ENCODE measurements at regions not wholly inside any gene's neighbourhood (a gene's known extent, or its start where the extent isn't known, plus 50 kb on each side); places are given as distances from the start of the nearest gene placed in this dataset.
"Not testable (repeated sequence)": the region's sequence is repeated elsewhere in the genome, so short reads cannot be mapped to it uniquely, and the experiment has no call there.

DNA sequence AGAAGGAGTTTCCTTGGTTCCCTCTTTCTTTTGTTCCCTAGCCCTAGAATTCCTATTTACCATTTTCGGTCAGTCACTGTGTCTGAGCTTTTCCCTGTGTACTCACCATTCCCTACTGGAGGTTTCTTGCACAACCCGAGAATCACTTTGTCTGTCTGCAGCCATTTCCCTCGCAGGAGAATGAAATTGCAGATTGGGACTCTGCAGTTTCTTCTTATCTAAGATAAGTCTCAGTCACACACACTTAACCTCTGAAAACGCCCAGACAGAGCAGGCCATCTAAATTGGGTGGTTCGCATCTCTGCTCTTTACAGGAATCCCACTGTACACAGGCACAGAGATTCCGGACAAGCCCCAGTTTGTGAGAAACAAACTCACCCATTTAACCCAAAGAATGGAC lies 58.6 kb upstream of the CNTNAP2 start:
- no peak for DNase-seq (ENCODE audit: low read depth)

DNA sequence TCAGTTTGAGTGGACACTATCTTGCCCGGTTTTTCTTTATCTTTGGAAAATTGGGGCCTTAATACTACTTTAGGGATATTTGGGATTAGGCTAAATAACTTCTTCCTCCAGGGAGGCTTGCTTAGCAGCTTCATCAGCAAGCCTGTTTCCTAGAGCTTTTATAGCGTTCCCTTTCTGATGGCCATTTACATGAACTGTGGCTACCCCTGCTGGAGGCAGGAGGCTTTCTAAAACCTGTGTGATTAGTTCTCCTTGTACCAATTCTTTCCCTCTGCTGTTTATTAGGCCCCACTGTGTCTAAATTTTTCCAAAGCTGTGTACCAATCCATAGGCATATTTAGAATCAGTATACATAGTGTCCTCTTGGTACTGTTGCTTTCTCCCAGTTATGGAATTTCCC lies 61.7 kb upstream of the CNTNAP2 start:
- DNase-seq (ENCODE audit: low read depth): no peak

DNA sequence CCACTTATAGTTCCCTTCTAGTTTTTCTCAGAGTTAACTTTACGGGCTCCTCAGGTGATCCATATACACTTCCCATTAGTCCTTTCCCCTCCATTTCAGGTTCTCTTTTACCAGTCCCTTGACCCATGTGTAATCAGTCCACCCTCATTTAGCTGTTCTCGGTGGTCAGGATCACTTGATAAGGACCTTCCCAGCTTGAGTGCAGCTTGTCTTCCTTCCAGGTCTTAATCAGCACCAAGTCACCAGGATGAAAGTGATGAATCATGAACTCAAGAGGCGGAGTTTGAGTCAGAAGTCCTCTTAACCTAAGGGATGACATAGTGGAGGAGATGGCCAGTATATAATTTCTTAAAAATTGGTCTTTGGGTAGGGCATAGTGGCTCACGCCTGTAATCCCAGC lies 63.1 kb upstream of the CNTNAP2 start:
- no peak for DNase-seq (ENCODE audit: low read depth)

DNA sequence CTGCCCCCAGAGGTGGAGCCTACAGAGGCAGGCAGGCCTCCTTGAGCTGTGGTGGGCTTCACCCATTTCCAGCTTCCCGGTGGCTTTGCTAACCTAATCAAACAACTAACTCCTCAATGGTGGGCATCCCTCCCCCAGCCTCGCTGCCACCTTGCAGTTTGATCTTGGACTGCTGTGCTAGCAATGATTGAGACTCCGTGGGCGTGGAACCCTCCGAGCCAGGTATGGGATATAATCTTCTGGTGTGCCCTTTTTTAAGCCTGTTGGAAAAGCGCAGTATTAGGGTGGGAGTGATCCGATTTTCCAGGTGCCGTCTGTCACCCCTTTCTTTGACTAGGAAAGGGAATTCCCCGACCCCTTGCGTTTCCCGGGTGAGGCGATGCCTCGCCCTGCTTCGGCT lies 73.3 kb upstream of the CNTNAP2 start:
- not testable (repeated sequence) for DNase-seq (ENCODE audit: low read depth)

DNA sequence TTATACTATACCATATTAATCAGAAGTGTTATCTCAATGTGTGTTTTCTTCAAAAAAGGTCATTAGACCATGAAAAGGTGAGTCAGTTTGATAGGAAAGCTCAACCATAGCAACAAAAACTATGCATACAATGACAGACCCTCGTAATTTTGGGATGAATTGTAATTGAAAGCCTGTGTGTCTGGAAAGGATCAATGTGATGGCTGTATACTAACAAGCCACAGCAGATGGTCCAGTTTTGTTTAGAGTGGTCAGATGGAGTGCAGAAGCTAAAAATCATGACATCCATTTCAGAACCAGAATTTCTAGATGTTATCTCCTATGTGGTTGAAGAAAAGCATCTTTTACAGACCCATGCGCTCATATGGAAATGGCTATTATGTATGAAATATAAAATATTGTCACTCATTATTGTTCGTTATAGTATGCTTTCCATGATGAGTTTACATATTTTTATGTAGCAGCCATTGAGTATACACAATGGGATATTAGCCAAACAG lies 88.3 kb upstream of the CNTNAP2 start:
- DNase-seq (ENCODE audit: low read depth): no peak

DNA sequence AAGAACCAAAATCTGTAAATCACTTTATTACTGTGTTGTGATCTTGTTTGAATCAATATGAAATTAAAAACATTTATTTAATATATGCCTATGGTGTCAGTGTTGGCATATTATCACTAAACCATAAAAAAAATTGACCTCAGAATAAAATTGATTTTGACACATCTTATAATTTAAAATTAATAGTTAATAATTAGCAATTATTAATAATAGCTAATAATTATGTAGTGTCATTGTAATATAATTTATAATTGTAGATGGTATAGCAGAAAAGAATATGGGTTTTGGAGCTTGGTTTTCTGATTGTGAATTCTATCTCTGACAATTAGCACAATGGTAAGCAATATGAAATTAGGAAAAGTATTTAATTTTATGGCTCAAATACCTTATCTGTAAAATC lies 89.4 kb upstream of the CNTNAP2 start:
- no peak for DNase-seq (ENCODE audit: low read depth)

DNA sequence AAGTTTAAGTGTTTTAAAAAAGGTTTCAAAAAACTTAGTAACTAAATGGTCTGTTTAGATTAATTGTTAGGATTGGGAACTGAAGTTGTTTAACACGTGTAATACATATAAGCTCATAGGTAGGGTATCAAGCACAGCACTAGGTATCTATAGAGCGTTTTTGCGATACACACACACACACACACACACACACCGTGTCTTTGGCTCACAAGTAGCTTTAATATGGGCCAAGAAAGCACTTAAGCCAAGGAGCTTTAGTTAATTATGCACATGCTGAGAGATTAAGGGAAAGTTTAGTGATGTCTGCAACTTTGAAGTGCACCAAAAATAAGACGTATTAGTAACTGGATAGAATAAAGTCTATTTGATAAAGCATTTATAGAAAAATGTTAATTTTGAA lies 93.8 kb upstream of the CNTNAP2 start:
- DNase-seq (ENCODE audit: low read depth): no peak

DNA sequence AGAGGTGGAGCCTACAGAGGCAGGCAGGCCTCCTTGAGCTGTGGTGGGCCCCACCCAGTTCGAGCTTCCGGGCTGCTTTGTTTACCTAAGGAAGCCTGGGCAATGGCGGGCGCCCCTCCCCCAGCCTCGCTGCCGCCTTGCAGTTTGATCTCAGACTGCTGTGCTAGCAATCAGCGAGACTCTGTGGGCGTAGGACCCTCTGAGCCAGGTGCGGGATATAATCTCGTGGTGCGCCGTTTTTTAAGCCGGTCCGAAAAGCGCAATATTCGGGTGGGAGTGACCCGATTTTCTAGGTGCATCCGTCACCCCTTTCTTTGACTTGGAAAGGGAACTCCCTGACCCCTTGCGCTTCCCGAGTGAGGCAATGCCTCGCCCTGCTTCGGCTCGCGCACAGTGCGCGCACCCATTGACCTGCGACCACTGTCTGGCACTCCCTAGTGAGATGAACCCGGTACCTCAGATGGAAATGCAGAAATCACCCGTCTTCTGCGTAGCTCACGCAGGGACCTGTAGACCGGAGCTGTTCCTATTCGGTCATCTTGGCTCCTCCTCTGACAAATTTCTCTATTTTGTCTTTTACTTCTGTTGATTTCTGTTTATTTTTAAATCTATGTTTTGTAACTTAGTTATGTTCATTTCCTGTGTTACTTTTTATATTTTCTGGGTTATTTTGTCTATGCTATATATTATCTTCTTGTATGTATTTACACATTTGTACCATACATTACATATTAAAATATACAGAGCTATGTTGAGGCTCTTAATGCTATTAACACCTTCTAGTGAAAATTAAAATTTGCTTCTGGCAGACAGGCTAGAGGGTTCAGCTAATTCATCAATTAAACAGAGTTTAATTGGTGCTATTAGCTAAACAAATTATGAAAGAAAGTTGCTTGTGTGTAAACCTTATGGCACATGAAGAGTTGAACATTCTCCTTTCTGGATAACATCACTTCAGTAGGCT lies 97.3 kb upstream of the CNTNAP2 start:
- not testable (repeated sequence) for DNase-seq (ENCODE audit: low read depth)

DNA sequence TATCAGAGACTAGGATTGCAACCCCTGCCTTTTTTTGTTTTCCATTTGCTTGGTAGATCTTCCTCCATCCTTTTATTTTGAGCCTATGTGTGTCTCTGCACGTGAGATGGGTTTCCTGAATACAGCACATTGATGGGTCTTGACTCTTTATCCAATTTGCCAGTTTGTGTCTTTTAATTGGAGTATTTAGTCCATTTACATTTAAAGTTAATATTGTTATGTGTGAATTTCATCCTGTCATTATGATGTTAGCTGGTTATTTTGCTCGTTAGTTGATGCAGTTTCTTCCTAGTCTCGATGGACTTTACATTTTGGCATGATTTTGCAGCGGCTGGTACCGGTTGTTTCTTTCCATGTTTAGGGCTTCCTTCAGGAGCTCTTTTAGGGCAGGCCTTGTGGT lies 99.2 kb upstream of the CNTNAP2 start:
- DNase-seq (ENCODE audit: low read depth): not testable (repeated sequence)

DNA sequence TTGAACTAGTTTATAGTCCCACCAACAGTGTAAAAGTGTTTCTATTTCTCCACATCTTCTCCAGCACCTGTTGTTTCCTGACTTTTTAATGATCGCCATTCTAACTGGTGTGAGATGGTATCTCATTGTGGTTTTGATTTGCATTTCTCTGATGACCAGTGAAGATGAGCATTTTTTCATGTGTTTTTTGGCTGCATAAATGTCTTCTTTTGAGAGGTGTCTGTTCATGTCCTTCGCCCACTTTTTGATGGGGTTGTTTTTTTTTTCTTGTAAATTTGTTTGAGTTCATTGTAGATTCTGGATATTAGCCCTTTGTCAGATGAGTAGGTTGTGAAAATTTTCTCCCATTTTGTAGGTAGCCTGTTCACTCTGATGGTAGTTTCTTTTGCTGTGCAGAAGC lies 102.4 kb upstream of the CNTNAP2 start:
- DNase-seq (ENCODE audit: low read depth): not testable (repeated sequence)

DNA sequence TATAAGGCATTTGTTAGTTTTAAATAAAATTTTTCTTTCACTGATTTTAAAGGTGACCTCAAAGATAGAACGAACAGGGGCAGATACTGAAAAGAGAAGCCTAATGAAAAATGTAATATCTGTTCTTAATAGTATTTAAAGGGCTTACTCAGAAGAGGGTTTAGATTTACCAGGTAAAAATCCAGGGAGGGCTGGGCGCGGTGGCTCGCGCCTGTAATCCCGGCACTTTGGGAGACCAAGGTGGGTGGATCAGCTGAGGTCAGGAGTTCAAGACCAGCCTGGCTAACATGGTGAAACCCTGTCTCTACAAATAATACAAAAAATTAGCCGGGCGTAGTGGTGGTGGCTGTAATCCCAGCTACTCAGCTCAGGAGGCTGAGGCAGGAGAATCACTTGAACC lies 108.3 kb upstream of the CNTNAP2 start:
- no peak for DNase-seq (ENCODE audit: low read depth)

DNA sequence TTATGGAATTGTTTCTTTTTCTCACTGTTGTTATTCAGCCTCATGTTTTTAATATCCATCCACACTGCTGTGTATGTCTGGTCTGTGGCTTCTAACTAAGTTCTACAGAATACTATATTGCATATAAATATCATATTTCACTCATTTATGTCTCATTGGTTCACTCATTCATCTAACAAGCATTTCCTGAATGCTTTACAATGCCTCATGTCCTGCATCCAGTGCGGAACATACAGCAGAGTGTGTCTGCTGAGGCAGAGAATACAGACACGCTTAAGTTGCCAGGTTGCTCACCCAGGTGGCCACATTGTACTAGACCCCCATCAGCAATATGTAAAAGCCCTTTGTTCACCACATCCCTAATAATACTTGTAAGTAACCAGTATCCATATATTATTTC lies 111.8 kb upstream of the CNTNAP2 start:
- no peak for DNase-seq (ENCODE audit: low read depth)

DNA sequence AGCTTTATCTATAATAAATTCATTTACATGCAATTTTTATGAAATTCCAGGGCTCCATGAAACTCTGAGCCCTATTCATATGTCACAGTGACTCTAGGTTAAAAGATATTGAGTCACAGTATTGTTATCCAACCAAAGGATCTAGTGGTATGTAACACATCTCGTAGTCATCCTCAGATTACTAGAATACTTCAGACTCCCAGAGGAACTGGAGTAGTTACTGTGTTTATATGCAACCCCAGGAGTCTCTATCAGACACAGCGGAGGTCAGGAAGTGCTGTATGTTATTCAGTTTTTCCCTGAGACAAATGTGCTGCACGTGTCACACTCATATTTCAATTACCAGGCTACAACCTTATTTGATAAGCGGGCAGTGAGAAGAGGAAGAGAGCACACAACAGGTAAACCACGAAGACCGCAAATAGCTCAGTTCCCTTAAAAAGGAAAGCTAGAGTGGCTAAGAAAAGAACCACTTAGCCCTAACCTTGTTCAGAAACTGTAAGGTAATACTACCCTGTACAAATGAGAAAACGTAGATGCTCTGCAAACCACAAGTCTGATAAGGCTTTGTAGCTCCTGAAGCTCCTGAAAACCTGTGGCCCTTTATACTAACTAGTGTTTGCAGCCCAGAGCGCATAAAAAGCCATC lies 114.0 kb upstream of the CNTNAP2 start:
- no peak for DNase-seq (ENCODE audit: low read depth)

DNA sequence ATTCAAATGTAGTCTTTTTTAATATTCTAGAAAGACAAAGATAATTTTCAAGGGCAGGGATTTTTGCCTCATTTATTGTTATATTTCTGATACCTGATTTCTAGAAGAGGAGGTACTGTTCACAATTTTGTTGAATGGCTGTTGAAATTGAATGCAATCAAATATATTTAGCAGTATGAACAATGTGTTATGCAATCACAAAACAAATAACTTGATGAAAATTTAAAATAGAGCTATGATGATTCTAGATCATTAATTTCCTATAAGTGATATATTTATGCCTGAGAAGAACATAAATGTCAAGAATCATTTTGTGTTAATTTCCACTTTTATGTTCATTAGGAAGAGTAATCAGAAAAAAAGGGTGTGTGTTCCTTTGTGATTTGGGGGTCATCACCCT lies 114.6 kb upstream of the CNTNAP2 start:
- DNase-seq (ENCODE audit: low read depth): no peak

DNA sequence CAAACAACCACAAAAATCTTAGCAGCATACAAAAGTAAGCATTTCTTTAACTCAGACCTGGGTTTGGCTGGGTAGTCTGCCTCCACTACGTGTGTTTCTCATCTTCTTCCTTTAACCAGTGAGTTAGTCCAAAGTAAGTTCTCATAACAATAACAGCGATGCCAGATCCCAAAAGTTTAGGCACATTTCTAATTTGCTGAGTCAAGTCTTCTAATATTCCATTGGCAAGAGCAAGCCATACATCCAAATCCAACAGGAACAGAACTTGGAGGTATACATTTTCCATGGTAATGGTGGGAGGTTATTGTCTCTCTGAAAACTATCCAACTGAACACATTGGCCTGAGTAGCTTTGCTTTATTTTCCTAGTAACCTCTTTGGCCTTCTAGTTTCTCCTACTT lies 115.7 kb upstream of the CNTNAP2 start:
- no peak for DNase-seq (ENCODE audit: low read depth)

DNA sequence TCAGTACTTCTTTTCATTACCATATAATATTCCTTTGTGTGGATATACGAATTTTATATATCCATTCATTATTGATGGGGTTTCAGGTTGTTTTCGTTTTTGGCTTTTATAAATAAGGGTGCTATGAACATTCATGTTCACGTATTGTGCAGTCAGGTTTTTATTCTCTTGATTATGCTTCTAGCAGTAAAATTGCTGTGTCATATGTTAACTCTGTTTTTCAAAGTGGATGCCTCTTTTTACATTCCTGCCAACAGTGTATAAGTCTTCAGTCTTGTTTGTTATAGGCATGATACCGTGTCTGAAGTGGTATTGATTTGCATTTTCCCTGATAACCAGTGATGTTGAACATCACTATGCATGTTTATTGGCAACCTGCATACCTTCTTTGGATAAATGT lies 127.1 kb upstream of the CNTNAP2 start:
- DNase-seq (ENCODE audit: low read depth): no peak

DNA sequence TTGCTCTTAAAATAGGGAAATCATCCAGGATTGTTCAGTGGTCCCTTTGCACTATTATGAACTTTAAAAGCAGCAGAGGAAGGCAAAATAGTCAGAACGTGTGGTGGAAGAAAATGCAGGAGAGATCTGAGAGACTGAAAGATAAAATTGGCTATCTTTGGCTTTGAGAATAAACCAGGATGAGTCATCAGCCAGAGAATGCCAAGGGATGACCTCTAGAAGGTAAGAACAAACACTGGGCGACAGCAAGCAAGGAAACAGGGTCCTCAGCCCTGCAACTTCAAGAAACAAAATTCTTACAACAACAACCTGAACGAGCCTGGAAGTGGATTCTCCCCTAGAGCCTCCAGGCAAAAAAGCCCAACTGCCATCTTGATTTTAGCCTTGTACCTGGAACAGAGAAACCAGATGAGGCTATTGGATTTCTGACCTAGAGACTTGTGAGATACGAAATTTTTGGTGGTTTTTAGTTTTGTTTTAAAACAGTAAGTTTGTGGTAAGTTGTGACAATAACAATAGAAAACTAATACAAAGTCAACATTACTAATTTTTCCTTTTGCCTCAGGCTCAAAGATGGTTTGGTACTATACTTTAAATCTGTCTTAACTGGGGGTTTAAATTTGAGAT lies 130.2 kb upstream of the CNTNAP2 start:
- DNase-seq (ENCODE audit: low read depth): no peak

DNA sequence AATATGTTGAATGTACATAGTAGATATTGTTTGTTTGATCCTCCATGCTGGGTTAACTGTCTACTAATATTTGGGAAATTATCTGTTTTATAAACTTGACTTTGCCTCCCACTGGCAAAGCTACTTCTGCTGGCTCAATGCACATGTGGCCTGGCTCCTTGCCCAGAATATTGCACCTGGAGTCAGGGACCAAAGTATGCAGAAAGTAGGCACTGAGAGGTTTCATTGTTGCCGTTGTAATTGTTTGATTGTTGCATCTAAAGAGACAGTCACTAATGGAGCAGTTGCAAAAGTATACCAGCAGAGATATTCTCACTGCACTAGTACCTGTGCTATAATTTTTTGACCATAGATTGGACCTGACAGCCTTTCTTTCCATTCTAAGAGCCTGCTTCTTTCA lies 137.8 kb upstream of the CNTNAP2 start:
- DNase-seq (ENCODE audit: low read depth): peak; percentile 1

DNA sequence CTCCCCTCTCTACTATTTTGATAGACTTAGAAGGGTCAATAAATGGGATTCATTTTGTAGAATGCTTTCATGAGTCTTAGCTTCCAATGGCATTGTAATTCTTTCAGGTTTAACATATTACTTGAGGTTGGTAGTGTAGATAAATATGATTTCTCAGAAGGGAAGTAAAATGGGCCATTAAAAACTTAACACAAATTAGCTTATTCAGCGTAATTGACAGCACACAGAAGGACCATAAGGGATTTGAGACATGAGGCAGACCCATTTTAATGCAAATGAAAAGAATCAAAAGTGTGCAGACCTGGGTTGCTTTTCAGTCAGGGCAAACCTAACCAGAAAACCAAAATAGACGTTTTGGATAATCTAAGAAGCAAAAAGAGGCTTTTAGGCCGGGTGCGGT lies 156.6 kb upstream of the CNTNAP2 start:
- no peak for DNase-seq (ENCODE audit: low read depth)

DNA sequence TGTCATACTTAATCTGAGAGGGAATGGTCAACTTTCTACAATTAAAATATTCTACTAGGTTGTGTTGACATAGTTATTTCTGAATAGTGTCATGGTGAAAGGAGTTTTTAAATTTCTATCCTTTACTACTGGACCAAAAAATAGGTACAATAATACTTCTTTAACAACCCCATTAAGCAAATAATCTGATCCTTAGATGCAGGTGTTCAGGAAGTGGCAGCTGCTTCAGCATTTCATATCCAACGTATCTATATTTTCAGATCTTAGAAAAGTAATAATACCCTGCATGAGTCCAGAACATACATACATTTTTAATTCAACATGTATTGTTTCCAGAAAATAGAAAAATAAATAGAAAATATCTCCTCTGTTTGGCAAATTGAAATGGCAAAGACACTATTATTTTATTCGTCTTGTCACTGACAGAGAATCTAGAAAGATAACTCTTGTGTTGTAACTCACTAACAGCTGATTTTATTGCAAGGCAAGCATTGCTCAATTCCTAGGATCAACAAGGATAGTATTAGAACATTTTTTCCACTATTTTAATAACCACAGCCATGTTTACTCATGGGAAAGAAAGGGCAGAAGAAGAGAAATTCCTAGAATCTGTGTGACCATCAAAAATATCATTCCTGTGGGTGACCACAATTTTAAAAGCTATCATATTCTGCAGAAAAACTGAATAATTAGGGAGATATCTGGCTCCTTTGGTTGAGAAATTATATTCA lies 159.3 kb upstream of the CNTNAP2 start:
- DNase-seq (ENCODE audit: low read depth): no peak

DNA sequence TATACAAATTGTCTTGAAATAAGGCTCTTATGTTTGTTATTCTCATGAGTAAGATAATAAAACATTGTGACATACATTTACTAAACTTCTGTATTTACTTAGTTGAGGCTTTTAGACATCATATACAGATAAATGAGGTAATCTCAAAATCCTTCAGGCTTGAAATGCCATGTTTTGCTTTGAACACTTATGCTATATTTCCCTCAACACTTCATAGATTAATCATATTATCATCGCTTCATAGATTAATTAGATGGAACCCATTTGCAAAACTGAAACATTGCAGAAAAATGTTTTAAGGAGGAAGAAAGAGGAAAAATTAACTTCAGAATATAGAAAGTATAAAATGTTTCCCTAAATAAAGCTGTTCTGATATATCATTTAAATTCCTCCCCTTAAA lies 165.0 kb upstream of the CNTNAP2 start:
- DNase-seq (ENCODE audit: low read depth): no peak

DNA sequence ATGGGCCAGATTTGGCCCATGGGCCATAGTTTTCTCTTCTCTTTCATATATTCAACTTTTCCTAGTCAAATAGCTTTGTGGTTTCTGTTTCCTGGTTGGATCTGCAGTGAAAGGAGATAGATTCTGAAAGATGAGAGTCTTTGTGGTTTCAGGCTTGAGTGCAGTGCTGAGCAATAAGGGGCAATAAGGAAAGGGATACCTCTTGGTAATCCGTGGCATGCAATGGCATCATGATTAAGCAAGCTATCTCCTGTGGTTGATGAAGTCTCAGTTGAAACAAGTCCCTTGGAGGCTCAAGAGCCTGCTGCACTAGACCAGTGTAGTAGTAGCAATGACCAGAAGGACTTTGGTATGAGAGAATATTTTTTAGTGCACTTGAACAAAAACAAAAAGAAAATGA lies 187.7 kb upstream of the CNTNAP2 start:
- DNase-seq (ENCODE audit: low read depth): peak; percentile 68
